ENCODE measurements at regions not wholly inside any gene's neighbourhood (a gene's known extent, or its start where the extent isn't known, plus 50 kb on each side); places are given as distances from the start of the nearest gene placed in this dataset.

- Histone ChIP-seq H3K9me2 (replicated peaks; ENCODE audit: insufficient read depth, low read length) (no peaks in the 10 kb centered on the region), H3F3A (ENCODE audit: insufficient read depth, low read length) (no peaks in the 10 kb centered on the region), H2AFZ (ENCODE audit: low read length) (no peak overlapping the region), H3K27me3 (replicated peaks; ENCODE audit: insufficient read depth, low read length) (no peaks in the 10 kb centered on the region), H4K20me1 (ENCODE audit: insufficient read depth, low read length) (no peaks in the 10 kb centered on the region), H3K9me3 (replicated peaks; ENCODE audit: insufficient read depth, low read length) (no peaks in the 10 kb centered on the region), H3K4me2 (ENCODE audit: low read depth, low read length) (no peak overlapping the region), H3K27ac (ENCODE audit: low read length) (no peak overlapping the region), H3K4me1 (ENCODE audit: low read length) (no peaks in the 10 kb centered on the region), H3K9ac (ENCODE audit: low read length) (no peak overlapping the region), H3K36me3 (replicated peaks; ENCODE audit: insufficient read depth, low read length) (no peaks in the 10 kb centered on the region), H3K4me3 (ENCODE audit: low read length) (no peak overlapping the region), H3K79me2 (ENCODE audit: low read length) (no peaks in the 10 kb centered on the region)
- TF ChIP-seq CTCF (IDR thresholded peaks at IDR 0.05; ENCODE audit: low read length), result no peak
- TF ChIP-seq EZH2phosphoT487 (IDR thresholded peaks at IDR 0.05; ENCODE audit: low read length), result no peak
- no peak for TF ChIP-seq EZH2 (optimal IDR thresholded peaks at IDR 0.05; ENCODE audit: low read depth, low read length)
- DNase-seq, result no peak
Observed at GRCh38 chr7:79540592-79540991, 87.1 kb upstream of the MAGI2 start.

DNA sequence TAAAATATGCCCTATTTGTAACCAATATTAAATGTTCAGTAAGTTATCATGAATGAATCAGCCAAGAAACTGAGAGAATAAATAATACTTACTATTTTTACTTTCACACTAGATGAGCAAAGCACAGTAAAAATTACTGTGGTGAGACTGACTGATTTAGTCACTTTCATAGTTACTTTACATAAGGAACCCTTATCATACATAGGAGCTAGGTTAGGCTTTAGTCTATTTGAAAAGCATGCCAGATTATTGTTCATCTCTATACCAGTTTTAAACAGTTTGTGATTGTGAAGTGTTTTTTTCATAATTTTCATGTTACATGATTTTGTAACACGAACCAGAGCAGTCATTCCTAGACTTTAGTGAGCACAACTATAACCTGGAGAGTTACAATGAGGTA lies 80.7 kb upstream of the MAGI2 start:
- no peak overlapping the region for H2AFZ ChIP-seq (ENCODE audit: low read length)
- no peaks in the 10 kb centered on the region for H3K9me3 ChIP-seq (replicated peaks; ENCODE audit: insufficient read depth, low read length)
- H3F3A ChIP-seq (ENCODE audit: insufficient read depth, low read length), result no peaks in the 10 kb centered on the region
- no peaks in the 10 kb centered on the region for H3K36me3 ChIP-seq (replicated peaks; ENCODE audit: insufficient read depth, low read length)
- H3K9me2 ChIP-seq (replicated peaks; ENCODE audit: insufficient read depth, low read length), result no peaks in the 10 kb centered on the region
- H3K27me3 ChIP-seq (replicated peaks; ENCODE audit: insufficient read depth, low read length), result no peaks in the 10 kb centered on the region
- H3K9ac ChIP-seq (ENCODE audit: low read length), result no peak overlapping the region
- no peak overlapping the region for H3K27ac ChIP-seq (ENCODE audit: low read length)
- DNase-seq, result no peak
- H3K79me2 ChIP-seq (ENCODE audit: low read length), result no peaks in the 10 kb centered on the region
- H3K4me3 ChIP-seq (ENCODE audit: low read length), result no peak overlapping the region
- no peak overlapping the region for H3K4me2 ChIP-seq (ENCODE audit: low read depth, low read length)
- no peak for TF ChIP-seq CTCF (IDR thresholded peaks at IDR 0.05; ENCODE audit: low read length)
- TF ChIP-seq EZH2 (optimal IDR thresholded peaks at IDR 0.05; ENCODE audit: low read depth, low read length), result no peak
- TF ChIP-seq EZH2phosphoT487 (IDR thresholded peaks at IDR 0.05; ENCODE audit: low read length), result no peak
- no peaks in the 10 kb centered on the region for H3K4me1 ChIP-seq (ENCODE audit: low read length)
- H4K20me1 ChIP-seq (ENCODE audit: insufficient read depth, low read length), result no peaks in the 10 kb centered on the region

- Histone ChIP-seq H3K27me3 (replicated peaks; ENCODE audit: insufficient read depth, low read length) (no peaks in the 10 kb centered on the region), H3F3A (ENCODE audit: insufficient read depth, low read length) (no peaks in the 10 kb centered on the region), H3K4me3 (ENCODE audit: low read length) (no peak overlapping the region), H3K9me2 (replicated peaks; ENCODE audit: insufficient read depth, low read length) (no peaks in the 10 kb centered on the region), H3K9me3 (replicated peaks; ENCODE audit: insufficient read depth, low read length) (no peaks in the 10 kb centered on the region), H2AFZ (ENCODE audit: low read length) (no peak overlapping the region), H3K36me3 (replicated peaks; ENCODE audit: insufficient read depth, low read length) (no peaks in the 10 kb centered on the region), H3K9ac (ENCODE audit: low read length) (no peak overlapping the region), H3K79me2 (ENCODE audit: low read length) (no peaks in the 10 kb centered on the region), H4K20me1 (ENCODE audit: insufficient read depth, low read length) (no peaks in the 10 kb centered on the region), H3K4me1 (ENCODE audit: low read length) (no peaks in the 10 kb centered on the region), H3K27ac (ENCODE audit: low read length) (no peak overlapping the region), H3K4me2 (ENCODE audit: low read depth, low read length) (no peak overlapping the region)
- DNase-seq, result no peak
- no peak for TF ChIP-seq EZH2phosphoT487 (IDR thresholded peaks at IDR 0.05; ENCODE audit: low read length)
- no peak for TF ChIP-seq CTCF (IDR thresholded peaks at IDR 0.05; ENCODE audit: low read length)
- no peak for TF ChIP-seq EZH2 (optimal IDR thresholded peaks at IDR 0.05; ENCODE audit: low read depth, low read length)
Observed at GRCh38 chr7:79531905-79532664, 78.6 kb upstream of the MAGI2 start.
